ENCODE measurements at regions not wholly inside any gene's neighbourhood (a gene's known extent, or its start where the extent isn't known, plus 50 kb on each side); places are given as distances from the start of the nearest gene placed in this dataset.

DNA sequence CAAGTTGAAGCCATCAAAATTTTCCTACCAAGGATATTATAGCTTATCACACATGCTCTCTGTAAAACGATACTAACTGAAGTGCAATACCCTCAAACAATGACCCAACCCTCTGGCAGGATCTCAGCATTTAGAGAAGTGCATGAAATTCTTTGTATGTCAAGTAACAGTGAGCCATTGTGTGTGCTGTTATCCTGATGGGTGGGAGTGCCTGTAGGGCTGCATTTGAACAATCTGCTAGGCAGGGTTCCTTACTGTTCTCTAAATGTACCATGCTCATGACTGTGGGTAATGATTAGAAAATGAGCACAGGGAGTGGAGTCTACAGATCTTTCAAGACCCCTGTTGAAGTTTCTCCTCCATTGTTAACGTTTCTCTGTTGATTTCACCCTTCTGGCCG, 398.1 kb downstream of the NSUN3 start:
- Histone ChIP-seq H3K27ac (no peak overlapping the region), H3K4me3 (no peak overlapping the region), H3K27me3 (no peaks in the 10 kb centered on the region), H3K4me1 (no peaks in the 10 kb centered on the region), H3K36me3 (no peaks in the 10 kb centered on the region), H3K9me3 (no peaks in the 10 kb centered on the region)
- TF ChIP-seq, protein P1, sequence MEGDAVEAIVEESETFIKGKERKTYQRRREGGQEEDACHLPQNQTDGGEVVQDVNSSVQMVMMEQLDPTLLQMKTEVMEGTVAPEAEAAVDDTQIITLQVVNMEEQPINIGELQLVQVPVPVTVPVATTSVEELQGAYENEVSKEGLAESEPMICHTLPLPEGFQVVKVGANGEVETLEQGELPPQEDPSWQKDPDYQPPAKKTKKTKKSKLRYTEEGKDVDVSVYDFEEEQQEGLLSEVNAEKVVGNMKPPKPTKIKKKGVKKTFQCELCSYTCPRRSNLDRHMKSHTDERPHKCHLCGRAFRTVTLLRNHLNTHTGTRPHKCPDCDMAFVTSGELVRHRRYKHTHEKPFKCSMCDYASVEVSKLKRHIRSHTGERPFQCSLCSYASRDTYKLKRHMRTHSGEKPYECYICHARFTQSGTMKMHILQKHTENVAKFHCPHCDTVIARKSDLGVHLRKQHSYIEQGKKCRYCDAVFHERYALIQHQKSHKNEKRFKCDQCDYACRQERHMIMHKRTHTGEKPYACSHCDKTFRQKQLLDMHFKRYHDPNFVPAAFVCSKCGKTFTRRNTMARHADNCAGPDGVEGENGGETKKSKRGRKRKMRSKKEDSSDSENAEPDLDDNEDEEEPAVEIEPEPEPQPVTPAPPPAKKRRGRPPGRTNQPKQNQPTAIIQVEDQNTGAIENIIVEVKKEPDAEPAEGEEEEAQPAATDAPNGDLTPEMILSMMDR (IDR thresholded peaks at IDR 0.05), result no peak
- no peak for TF ChIP-seq POLR2A (IDR thresholded peaks at IDR 0.05)
- intact Hi-C loops (cut with DNase I; ENCODE audit: low total_unique reads), result no loop called here
- DNase-seq, result no peak

DNA sequence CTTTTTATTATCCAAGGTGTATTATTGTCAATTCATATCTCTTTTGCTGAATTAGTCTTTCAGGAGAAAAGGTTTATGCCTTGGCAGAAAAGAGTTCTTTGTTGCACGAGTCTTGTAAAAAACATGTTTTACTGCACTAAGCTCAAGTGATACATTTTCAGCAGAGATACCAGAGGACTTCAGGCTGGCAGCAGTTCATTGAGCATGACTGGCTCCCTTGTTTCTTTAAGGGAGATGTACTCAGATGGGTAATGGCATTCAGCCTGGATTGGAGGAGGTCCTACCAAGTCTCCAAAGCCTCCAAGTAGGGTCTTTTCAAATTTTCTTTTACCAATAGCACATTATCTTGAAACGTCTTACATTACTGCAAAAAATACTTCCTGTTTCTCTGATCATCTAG, 400.1 kb downstream of the NSUN3 start:
- Histone ChIP-seq H3K4me3 (no peak overlapping the region), H3K27me3 (no peaks in the 10 kb centered on the region), H3K4me1 (no peaks in the 10 kb centered on the region), H3K9me3 (no peaks in the 10 kb centered on the region), H3K27ac (no peak overlapping the region), H3K36me3 (no peaks in the 10 kb centered on the region)
- intact Hi-C loops (cut with DNase I; ENCODE audit: low total_unique reads), result no loop called here
- no peak for TF ChIP-seq POLR2A (IDR thresholded peaks at IDR 0.05)
- TF ChIP-seq, protein P1 (IDR thresholded peaks at IDR 0.05), result no peak
- DNase-seq, result no peak

DNA sequence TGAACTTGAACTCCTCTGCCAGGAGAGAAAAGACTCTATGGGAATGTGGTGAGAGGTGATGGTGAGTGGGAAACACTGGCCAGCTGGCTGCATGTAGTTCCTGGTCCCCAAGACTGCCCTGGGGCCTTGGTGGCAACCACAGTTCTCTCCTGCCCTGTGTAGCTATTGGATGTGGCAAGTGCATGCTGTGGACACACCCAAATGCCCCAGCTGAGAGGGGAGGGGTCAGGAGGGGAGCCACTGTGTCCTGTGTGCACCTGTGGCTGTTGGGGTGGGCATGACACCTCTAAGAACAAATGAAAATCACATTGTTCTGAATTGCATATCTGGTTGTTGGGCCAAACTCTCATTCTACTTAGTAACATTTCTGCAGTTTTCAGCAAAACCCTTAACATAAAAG, 409.6 kb downstream of the NSUN3 start:
- Histone ChIP-seq H3K27me3 (no peaks in the 10 kb centered on the region), H3K9me3 (no peaks in the 10 kb centered on the region)

DNA sequence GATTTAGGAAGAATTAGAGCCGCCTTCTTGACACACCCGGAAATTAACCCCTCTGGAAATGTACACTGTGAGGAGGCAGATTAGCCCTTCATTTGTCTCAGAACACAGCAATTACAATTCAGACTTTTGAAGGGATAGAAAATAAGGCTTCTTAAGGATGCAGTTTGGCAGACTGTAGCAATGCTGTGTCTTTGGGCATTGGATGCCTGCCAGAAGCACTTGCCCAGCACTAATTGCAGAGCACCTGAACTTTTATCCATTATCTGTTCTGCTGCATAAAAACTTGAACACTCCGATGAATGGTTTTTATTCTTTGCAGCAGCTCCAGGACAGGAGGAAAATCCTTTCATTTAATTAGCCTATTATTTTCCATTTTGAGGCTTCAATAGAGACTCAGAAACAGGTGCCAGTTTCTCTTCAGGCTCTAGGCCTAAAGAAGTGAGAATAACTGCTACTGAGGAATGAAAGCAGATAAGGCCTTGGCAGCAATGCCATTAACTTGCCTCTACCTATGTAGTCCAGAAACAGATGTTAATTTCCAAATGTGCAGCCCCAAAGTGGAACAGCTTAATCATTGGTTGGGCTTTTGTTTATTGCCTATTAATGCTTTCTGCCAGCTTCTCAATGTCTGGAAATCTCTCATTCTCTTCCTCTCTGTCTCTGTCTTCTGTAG, 418.5 kb downstream of the NSUN3 start:
- intact Hi-C loops (cut with DNase I; ENCODE audit: low total_unique reads), result no loop called here

More for the DNA sequence above, 409.6 kb downstream of the NSUN3 start:
- no peak for DNase-seq
- H3K27ac ChIP-seq, result no peak overlapping the region
- no peaks in the 10 kb centered on the region for H3K4me1 ChIP-seq
- no peak overlapping the region for H3K4me3 ChIP-seq
- H3K36me3 ChIP-seq, result no peaks in the 10 kb centered on the region
- intact Hi-C loops (cut with DNase I; ENCODE audit: low total_unique reads), result no loop called here
- no peak for TF ChIP-seq POLR2A (IDR thresholded peaks at IDR 0.05)
- TF ChIP-seq, protein P1 (IDR thresholded peaks at IDR 0.05), result no peak

GRCh38 chr3:94482686-94483085, 419.8 kb downstream of the NSUN3 start:
- Histone ChIP-seq H3K36me3 (no peaks in the 10 kb centered on the region), H3K9me3 (no peaks in the 10 kb centered on the region), H3K4me1 (no peaks in the 10 kb centered on the region), H3K27me3 (no peaks in the 10 kb centered on the region), H3K27ac (no peak overlapping the region), H3K4me3 (no peak overlapping the region)
- no peak for TF ChIP-seq POLR2A (IDR thresholded peaks at IDR 0.05)
- TF ChIP-seq, protein P1 (IDR thresholded peaks at IDR 0.05), result no peak
- intact Hi-C loops (cut with DNase I; ENCODE audit: low total_unique reads), result no loop called here
- no peak for DNase-seq

More for the DNA sequence above, 418.5 kb downstream of the NSUN3 start:
- H3K4me3 ChIP-seq, result no peak overlapping the region
- TF ChIP-seq, protein P1 (IDR thresholded peaks at IDR 0.05), result no peak
- no peak for TF ChIP-seq POLR2A (IDR thresholded peaks at IDR 0.05)
- H3K27me3 ChIP-seq, result no peaks in the 10 kb centered on the region
- no peaks in the 10 kb centered on the region for H3K9me3 ChIP-seq
- no peaks in the 10 kb centered on the region for H3K36me3 ChIP-seq
- no peaks in the 10 kb centered on the region for H3K4me1 ChIP-seq
- DNase-seq, result no peak
- H3K27ac ChIP-seq, result no peak overlapping the region
